Activated B cell treated with CpG ODN at 0.5 μM for 24 hours (primary cell): ENCODE measurements at regions not wholly inside any gene's neighbourhood (a gene's known extent, or its start where the extent isn't known, plus 50 kb on each side); places are given as distances from the start of the nearest gene placed in this dataset.

ENCODE experiments used
- ATAC-seq: fragments of 200-7000 bp; cut with Tn5 transposase; one replicate; pipeline ENCODE4 v1.10.0; 2021; ENCODE audit warnings: low read depth, mild to moderate bottlenecking, moderate library complexity
- CTCF ChIA-PET: fragments of 350-600 bp; sonication (Branson Sonifier 250); formaldehyde crosslinking; loops from one replicate; lab custom pipeline; 2021; ENCODE audit warnings: antibody characterized with exemption; lab: Charles Lee
- POLR2A ChIA-PET: fragments of 350-600 bp; sonication (Branson Sonifier 250); formaldehyde crosslinking; loops from one replicate; lab custom pipeline; 2021; ENCODE audit warnings: antibody characterized with exemption; lab: Charles Lee
- DNase-seq: peaks from one replicate; pipeline ENCODE4 v3.0.0; 2022
- H3K27ac Mint-ChIP-seq: one replicate; pipeline ENCODE4 v1.8.0; 2020; ENCODE audit warnings: mixed read lengths
- H3K27me3 Mint-ChIP-seq: one replicate; pipeline ENCODE4 v1.8.0; 2021; ENCODE audit warnings: mixed read lengths
- H3K36me3 Mint-ChIP-seq: one replicate; pipeline ENCODE4 v1.8.0; 2021; ENCODE audit warnings: low read depth, mixed read lengths
- H3K4me1 Mint-ChIP-seq: one replicate; pipeline ENCODE4 v1.8.0; 2021; ENCODE audit warnings: mixed read lengths
- H3K4me3 Mint-ChIP-seq: one replicate; pipeline ENCODE4 v1.8.0; 2020; ENCODE audit warnings: mild to moderate bottlenecking, mixed read lengths
- H3K9me3 Mint-ChIP-seq: one replicate; pipeline ENCODE4 v1.8.0; 2020; ENCODE audit warnings: mixed read lengths
- intact Hi-C: fragments of 100-400 bp; cut with micrococcal nuclease; formaldehyde crosslinking; loops from one replicate; pipeline ENCODE4 v1.15.1; 2024
- TF ChIP-seq, protein P1 (sequence below): fragments of 200-600 bp; IDR thresholded peaks from one replicate; pipeline ENCODE4 v1.8.0; 2022; ENCODE audit warnings: antibody characterized with exemption, mild to moderate bottlenecking

DNA sequence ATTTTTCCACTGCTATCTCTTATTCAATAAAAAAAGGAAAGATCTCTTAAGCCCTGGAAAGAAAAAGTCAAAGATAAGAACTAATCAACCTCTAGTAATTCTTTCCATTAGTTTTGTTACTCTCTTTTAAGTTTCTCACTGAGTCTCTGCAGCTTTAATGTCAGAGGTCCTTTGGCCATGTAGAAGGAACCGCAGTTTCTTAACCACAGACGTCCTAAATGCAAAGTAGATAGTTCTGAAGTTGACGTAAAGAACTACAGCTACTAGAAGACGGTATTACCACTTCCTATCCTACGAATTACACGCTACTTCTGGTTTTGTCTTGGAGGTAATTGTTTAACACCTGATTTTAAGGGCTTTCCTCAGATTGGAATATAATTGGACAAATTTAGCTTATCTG is 325.9 kb downstream of the ANKRD50 start:
- no peaks in the 10 kb centered on the region for H3K36me3 Mint-ChIP-seq
- H3K4me1 Mint-ChIP-seq = no peaks in the 10 kb centered on the region
- H3K4me3 Mint-ChIP-seq = no peak overlapping the region
- no peaks in the 10 kb centered on the region for H3K27me3 Mint-ChIP-seq
- ChIA-PET CTCF (no interaction called here), POLR2A (no interaction called here)
- H3K9me3 Mint-ChIP-seq = no peaks in the 10 kb centered on the region
- ATAC-seq (no peak), DNase-seq (no peak)
- TF ChIP-seq, protein P1, sequence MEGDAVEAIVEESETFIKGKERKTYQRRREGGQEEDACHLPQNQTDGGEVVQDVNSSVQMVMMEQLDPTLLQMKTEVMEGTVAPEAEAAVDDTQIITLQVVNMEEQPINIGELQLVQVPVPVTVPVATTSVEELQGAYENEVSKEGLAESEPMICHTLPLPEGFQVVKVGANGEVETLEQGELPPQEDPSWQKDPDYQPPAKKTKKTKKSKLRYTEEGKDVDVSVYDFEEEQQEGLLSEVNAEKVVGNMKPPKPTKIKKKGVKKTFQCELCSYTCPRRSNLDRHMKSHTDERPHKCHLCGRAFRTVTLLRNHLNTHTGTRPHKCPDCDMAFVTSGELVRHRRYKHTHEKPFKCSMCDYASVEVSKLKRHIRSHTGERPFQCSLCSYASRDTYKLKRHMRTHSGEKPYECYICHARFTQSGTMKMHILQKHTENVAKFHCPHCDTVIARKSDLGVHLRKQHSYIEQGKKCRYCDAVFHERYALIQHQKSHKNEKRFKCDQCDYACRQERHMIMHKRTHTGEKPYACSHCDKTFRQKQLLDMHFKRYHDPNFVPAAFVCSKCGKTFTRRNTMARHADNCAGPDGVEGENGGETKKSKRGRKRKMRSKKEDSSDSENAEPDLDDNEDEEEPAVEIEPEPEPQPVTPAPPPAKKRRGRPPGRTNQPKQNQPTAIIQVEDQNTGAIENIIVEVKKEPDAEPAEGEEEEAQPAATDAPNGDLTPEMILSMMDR = no peak
- no peak overlapping the region for H3K27ac Mint-ChIP-seq
- intact Hi-C loops = no loop called here

DNA sequence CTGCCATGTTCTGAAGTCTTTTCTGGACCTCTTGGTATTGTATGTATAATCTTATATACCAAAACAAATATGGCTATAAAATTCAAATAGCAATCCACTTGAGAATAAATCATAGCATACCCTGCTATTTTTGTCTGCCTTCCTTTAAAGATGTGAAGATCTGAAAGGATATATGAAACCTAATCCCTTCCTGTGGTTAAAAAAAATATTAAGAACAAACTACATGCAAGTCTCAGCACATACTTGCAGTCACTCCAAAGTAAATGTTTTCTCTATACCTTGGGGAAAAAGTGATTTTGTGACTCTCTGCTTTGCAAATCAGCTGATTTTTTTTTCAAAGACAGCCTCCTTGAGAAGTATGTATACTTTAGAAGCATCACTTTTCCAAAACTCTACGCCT is 322.9 kb downstream of the ANKRD50 start:
- intact Hi-C loops = no loop called here
- Mint-ChIP-seq H3K9me3 (no peaks in the 10 kb centered on the region), H3K36me3 (no peaks in the 10 kb centered on the region), H3K27me3 (no peaks in the 10 kb centered on the region), H3K4me3 (no peak overlapping the region), H3K4me1 (no peaks in the 10 kb centered on the region), H3K27ac (no peak overlapping the region)
- POLR2A ChIA-PET = no interaction called here
- ATAC-seq (no peak), DNase-seq (no peak)
- CTCF ChIA-PET = no interaction called here
- TF ChIP-seq, protein P1 = no peak

DNA sequence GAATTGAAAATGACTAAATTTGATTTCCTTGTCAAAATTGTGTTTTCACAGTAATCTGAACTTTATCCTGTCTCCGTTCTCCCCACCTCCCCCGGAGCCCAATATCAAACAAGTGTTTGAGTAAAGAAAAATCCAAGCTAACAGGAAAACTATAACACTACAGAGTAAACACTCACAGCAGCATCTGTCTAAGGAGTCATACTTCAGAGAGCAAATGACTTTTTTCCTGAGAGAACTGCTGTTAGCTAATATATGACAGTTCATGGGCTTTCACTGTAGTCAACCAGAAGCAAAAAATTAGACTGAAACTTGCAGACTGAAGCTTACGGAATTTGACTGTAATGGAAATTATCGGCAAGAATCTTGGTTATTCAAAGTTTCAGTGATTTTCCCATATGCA is 321.7 kb downstream of the ANKRD50 start:
- CTCF ChIA-PET = no interaction called here
- Mint-ChIP-seq H3K4me1 (no peaks in the 10 kb centered on the region), H3K9me3 (no peaks in the 10 kb centered on the region), H3K27me3 (no peaks in the 10 kb centered on the region), H3K4me3 (no peak overlapping the region), H3K36me3 (no peaks in the 10 kb centered on the region), H3K27ac (no peak overlapping the region)
- DNase-seq (no peak), ATAC-seq (no peak)
- TF ChIP-seq, protein P1 = no peak
- intact Hi-C loops = no loop called here
- POLR2A ChIA-PET = no interaction called here

DNA sequence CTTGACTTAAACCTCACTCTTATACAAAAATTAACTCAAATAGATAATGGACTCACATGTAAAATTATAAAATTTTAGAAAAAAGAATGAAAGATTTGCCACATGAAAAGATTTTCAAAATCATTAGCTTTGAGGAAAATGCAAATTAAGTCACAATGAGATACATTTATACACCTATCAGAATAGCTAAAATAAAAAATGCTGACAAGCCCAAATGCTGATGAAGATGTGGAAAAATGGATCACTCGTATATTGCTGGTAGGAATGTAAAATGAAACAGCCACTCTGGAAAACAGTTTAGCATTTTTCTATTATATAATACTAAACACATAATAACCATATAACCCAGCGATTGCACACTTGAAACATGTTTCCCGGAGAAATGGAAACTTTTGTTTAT is 316.2 kb downstream of the ANKRD50 start:
- POLR2A ChIA-PET = no interaction called here
- DNase-seq = no peak
- no peaks in the 10 kb centered on the region for H3K36me3 Mint-ChIP-seq
- no peak overlapping the region for H3K27ac Mint-ChIP-seq
- CTCF ChIA-PET = no interaction called here
- no peak for ATAC-seq
- intact Hi-C loops = no loop called here
- H3K4me3 Mint-ChIP-seq = no peak overlapping the region
- TF ChIP-seq, protein P1 = no peak
- H3K4me1 Mint-ChIP-seq = no peaks in the 10 kb centered on the region
- no peaks in the 10 kb centered on the region for H3K27me3 Mint-ChIP-seq
- no peaks in the 10 kb centered on the region for H3K9me3 Mint-ChIP-seq

DNA sequence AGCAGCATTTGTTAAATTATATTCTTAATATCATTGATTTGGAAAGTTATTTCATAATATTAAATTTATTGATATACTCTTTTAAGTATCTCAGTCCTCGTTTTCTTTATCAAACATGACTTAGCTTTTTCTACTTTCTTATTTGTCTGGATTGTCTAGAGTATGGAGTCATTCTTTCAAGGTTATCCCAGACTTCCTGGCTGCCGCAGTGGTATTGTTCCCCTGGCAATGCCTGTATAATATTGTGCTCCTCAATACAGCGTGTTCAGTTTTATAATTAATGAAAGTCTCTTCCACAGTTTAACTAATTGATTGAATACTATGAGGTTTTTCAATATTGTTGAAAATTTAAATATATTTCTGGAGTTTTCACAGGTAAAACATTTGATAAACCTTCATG is 310.9 kb downstream of the ANKRD50 start:
- CTCF ChIA-PET = no interaction called here
- Mint-ChIP-seq H3K4me3 (no peak overlapping the region), H3K27me3 (no peaks in the 10 kb centered on the region)

More for the DNA sequence above, 310.9 kb downstream of the ANKRD50 start:
- Mint-ChIP-seq H3K4me1 (no peaks in the 10 kb centered on the region), H3K9me3 (no peaks in the 10 kb centered on the region), H3K27ac (no peak overlapping the region), H3K36me3 (no peaks in the 10 kb centered on the region)
- TF ChIP-seq, protein P1 = no peak
- DNase-seq = no peak
- POLR2A ChIA-PET = no interaction called here
- ATAC-seq = no peak
- intact Hi-C loops = no loop called here
